ENCODE measurements at regions not wholly inside any gene's neighbourhood (a gene's known extent, or its start where the extent isn't known, plus 50 kb on each side); places are given as distances from the start of the nearest gene placed in this dataset.

DNA sequence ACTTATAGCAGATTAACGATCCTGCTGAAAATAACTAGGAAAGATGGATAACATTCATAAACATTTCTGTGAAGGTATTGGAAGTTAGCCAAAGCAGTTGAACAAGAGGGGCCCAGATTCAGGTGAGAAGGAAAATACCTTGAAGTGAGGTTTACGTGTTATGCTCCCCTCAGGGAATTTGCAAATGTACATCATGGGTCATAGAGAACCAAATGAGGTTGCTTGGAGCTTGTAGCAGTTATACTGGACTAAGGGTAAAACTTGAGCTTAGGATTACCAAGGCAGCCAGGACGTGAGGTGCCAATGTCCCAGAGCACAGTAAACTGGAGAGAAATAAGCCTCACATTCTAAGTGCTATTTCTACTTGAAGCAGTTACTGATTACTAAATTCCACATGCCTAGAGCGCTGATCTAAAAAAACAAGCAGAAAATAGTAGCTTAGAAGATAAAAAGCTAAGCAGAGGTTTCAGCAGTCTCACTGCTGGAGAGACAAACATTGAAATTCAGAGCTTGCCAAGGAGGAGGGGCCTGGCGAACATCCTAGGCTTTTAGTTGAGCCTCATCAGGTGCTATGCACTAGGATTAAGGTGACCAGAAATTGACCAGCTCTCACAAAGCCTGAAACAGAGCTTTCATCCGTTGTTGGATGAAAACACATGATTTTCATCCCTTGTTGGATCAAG lies 136.7 kb upstream of the FAM20A start:
- H3K4me3 ChIP-seq (ENCODE audit: low read depth, low read length): no peak overlapping the region
- H3K27me3 ChIP-seq (ENCODE audit: control insufficient read depth, insufficient read depth, low read length): no peaks in the 10 kb centered on the region
- no peak for DNase-seq (ENCODE audit: low read depth)
- TF ChIP-seq, protein P1, sequence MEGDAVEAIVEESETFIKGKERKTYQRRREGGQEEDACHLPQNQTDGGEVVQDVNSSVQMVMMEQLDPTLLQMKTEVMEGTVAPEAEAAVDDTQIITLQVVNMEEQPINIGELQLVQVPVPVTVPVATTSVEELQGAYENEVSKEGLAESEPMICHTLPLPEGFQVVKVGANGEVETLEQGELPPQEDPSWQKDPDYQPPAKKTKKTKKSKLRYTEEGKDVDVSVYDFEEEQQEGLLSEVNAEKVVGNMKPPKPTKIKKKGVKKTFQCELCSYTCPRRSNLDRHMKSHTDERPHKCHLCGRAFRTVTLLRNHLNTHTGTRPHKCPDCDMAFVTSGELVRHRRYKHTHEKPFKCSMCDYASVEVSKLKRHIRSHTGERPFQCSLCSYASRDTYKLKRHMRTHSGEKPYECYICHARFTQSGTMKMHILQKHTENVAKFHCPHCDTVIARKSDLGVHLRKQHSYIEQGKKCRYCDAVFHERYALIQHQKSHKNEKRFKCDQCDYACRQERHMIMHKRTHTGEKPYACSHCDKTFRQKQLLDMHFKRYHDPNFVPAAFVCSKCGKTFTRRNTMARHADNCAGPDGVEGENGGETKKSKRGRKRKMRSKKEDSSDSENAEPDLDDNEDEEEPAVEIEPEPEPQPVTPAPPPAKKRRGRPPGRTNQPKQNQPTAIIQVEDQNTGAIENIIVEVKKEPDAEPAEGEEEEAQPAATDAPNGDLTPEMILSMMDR (IDR thresholded peaks at IDR 0.05; ENCODE audit: insufficient read depth, low read length, poor library complexity, severe bottlenecking): no peak
- H3K36me3 ChIP-seq (ENCODE audit: control insufficient read depth, insufficient read depth, low read length): no peaks in the 10 kb centered on the region

DNA sequence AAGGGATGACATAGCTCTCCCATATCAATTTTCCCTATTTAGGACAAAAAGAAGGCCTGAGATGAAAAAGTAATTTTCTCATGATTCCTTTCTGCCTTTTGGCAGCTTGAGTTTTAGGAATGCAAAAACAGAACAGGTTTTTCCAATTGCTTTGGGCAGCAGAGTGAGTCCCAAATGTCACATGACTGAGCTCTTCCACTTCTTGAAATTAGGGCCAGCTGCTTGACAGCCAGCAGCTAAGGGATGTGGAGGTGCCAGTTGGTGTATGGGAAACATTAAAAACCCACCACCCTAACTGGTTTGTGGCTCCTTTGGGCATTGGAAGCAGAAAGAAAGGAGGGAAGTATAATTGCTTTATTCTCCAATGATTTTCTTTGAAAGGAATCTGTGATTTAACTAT lies 133.8 kb upstream of the FAM20A start:
- TF ChIP-seq, protein P1 (IDR thresholded peaks at IDR 0.05; ENCODE audit: insufficient read depth, low read length, poor library complexity, severe bottlenecking): no peak
- DNase-seq (ENCODE audit: low read depth): no peak
- H3K27me3 ChIP-seq (ENCODE audit: control insufficient read depth, insufficient read depth, low read length): no peaks in the 10 kb centered on the region
- H3K4me3 ChIP-seq (ENCODE audit: low read depth, low read length): no peak overlapping the region
- no peaks in the 10 kb centered on the region for H3K36me3 ChIP-seq (ENCODE audit: control insufficient read depth, insufficient read depth, low read length)

DNA sequence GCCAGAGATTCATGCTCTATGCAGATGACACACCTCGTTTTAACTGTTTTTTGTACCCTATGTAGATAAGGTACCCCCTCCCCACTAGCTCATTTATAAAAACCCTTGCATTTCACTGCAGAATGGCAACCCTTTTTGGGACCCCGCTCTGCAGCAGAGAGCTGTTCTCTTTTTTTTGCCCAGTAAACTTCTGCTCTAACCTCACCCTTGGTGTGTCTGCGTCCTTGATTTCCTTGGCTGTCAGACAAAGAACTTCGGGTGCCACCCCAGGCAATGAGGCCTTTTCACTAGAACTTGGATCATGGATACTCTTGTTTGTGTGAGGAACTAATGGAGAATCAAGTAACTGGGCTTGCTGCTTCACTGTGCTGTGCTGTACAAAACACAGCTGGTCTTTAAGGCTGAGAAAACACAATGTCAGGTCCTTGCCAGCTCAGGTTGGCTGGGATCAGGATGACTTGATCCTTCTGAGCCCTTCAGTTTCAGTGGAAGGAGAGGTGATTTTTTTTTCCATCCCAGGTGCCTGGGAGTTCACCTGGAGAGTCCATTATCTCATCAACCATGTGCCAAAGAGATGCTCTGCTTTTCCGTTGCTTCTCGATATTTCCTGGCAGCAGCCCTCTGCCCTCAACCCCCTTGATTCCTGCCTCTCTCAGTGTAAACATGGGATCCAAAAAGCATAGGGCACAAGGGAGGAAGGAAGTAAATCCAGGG lies 133.2 kb upstream of the FAM20A start:
- Histone ChIP-seq H3K36me3 (ENCODE audit: control insufficient read depth, insufficient read depth, low read length) (no peaks in the 10 kb centered on the region), H3K4me3 (ENCODE audit: low read depth, low read length) (no peak overlapping the region), H3K27me3 (ENCODE audit: control insufficient read depth, insufficient read depth, low read length) (no peaks in the 10 kb centered on the region)
- TF ChIP-seq, protein P1 (IDR thresholded peaks at IDR 0.05; ENCODE audit: insufficient read depth, low read length, poor library complexity, severe bottlenecking): no peak
- DNase-seq (ENCODE audit: low read depth): no peak

DNA sequence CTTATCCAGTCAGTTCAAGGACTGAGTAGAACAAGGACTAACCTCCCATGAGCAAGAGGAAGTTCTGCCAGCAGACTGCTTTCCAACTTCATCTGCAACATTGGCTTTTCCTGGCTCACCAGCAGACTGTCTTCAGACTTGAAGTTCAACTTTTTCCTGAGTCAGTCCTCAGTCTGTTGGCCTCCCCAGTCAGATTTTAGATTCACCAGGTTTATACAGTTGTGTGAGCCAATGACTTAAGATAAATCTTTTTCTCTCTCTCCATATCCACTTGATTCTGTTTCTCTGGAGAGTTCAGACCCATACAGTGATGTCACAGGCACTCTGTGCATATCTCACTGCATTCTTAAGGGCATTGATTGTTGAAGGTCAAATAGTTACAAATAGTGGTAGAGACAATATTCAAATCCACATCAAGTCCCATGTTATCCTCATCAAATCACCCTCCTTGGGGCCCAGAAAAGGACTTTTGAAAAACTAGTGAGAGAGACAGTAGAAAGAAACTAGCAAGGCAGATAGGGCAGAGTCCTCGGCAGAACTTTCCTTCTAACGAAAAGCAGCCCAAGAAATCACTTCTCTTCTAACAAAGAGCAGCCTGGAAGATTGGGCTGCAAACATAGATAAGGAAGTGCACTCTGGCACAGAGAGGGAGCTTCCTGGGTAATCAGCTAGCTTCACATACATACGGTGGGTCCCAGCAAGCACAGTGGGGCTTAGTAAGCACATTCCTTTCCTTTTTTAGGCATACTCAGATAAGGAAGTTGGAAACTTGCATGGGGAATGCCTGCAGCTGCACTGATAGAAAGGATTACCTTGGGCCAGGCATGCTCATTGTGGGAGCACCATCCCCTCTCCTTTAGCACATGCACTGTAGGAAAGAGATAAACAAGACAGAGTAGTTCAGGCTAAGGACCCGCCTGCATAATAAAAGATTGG lies 132.3 kb upstream of the FAM20A start:
- TF ChIP-seq, protein P1 (IDR thresholded peaks at IDR 0.05; ENCODE audit: insufficient read depth, low read length, poor library complexity, severe bottlenecking): no peak
- Histone ChIP-seq H3K27me3 (ENCODE audit: control insufficient read depth, insufficient read depth, low read length) (no peaks in the 10 kb centered on the region), H3K4me3 (ENCODE audit: low read depth, low read length) (no peak overlapping the region), H3K36me3 (ENCODE audit: control insufficient read depth, insufficient read depth, low read length) (no peaks in the 10 kb centered on the region)
- no peak for DNase-seq (ENCODE audit: low read depth)

DNA sequence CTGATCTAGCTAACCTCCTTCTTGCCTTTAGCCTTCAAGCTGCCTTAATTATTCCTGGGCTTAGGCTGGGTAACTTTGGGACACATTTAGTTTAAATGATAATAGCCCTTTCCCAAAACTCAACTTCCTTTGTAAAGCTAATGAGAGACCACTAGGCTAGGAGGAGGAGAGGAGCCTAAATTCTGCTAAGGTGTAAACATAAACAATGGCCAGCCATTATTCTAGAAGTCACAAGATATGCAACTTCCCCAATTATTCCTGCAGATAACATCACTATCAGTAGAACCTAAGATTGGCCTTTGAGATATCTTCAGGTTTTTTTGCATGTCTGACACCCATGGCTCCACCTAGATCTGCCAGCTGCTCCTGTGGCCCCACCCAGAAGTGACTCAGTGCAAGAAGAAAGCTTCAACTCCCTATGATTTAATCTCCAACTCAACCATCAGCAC lies 131.2 kb upstream of the FAM20A start:
- TF ChIP-seq, protein P1 (IDR thresholded peaks at IDR 0.05; ENCODE audit: insufficient read depth, low read length, poor library complexity, severe bottlenecking): no peak
- no peak overlapping the region for H3K4me3 ChIP-seq (ENCODE audit: low read depth, low read length)
- no peaks in the 10 kb centered on the region for H3K27me3 ChIP-seq (ENCODE audit: control insufficient read depth, insufficient read depth, low read length)
- no peak for DNase-seq (ENCODE audit: low read depth)
- no peaks in the 10 kb centered on the region for H3K36me3 ChIP-seq (ENCODE audit: control insufficient read depth, insufficient read depth, low read length)

All from kidney epithelial cell (primary cell).